ENCODE measurements at regions not wholly inside any gene's neighbourhood (a gene's known extent, or its start where the extent isn't known, plus 50 kb on each side); places are given as distances from the start of the nearest gene placed in this dataset.

DNA sequence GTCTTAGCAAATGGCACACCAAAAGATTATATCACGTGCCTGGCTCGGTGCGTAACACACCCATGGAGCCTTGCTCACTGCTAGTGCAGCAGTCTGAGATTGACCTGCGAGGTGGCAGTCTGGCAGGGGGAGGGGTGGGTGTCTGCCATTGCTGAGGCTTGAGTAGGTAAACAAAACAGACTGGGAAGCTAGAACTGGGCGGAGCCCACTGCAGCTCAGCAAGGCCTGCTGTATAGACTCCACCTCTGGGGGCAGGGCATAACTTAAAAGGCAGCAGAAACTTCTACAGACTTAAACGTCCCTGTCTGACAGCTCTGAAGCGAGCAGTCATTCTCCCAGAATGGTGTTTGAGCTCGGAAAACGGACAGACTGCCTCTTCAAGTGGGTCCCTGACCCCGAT lies 55.9 kb upstream of the FSHR start:
- intact Hi-C loops (cut with micrococcal nuclease; ENCODE audit: unreplicated experiment), result no loop called here
- H3K4me3 Mint-ChIP-seq (ENCODE audit: unreplicated experiment), result no peak overlapping the region
- peaks cover 2% of the 10 kb centered on the region for H3K27me3 Mint-ChIP-seq (ENCODE audit: insufficient read depth, unreplicated experiment)
- H3K4me1 ChIP-seq, result 0 out of 2 replicates have a peak, but pooled peaks cover 3% of the 10 kb centered on the region
- ChIA-PET CTCF (no interaction called here), POLR2A (no interaction called here)
- H3K27ac Mint-ChIP-seq (ENCODE audit: unreplicated experiment), result no peak overlapping the region
- no peaks in the 10 kb centered on the region for H3K36me3 Mint-ChIP-seq (ENCODE audit: insufficient read depth, unreplicated experiment)
- H3K9me3 ChIP-seq, result no peaks in the 10 kb centered on the region
- no peaks in the 10 kb centered on the region for H3K27me3 ChIP-seq (replicated peaks; ENCODE audit: control insufficient read depth, insufficient read depth, low read length)
- no TSS peak for BruUV-seq (replicated peaks)
- TF ChIP-seq, protein P1, sequence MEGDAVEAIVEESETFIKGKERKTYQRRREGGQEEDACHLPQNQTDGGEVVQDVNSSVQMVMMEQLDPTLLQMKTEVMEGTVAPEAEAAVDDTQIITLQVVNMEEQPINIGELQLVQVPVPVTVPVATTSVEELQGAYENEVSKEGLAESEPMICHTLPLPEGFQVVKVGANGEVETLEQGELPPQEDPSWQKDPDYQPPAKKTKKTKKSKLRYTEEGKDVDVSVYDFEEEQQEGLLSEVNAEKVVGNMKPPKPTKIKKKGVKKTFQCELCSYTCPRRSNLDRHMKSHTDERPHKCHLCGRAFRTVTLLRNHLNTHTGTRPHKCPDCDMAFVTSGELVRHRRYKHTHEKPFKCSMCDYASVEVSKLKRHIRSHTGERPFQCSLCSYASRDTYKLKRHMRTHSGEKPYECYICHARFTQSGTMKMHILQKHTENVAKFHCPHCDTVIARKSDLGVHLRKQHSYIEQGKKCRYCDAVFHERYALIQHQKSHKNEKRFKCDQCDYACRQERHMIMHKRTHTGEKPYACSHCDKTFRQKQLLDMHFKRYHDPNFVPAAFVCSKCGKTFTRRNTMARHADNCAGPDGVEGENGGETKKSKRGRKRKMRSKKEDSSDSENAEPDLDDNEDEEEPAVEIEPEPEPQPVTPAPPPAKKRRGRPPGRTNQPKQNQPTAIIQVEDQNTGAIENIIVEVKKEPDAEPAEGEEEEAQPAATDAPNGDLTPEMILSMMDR (IDR thresholded peaks at IDR 0.05; ENCODE audit: insufficient read depth in 1 of 2, low read depth in 1 of 2, low read length in 1 of 2, severe bottlenecking in 1 of 2, unreplicated experiment in 1 of 2), result no peak
- peak; percentile 43 to 68 for DNase-seq
- no peak overlapping the region for H3K4me3 ChIP-seq (ENCODE audit: low read depth, low read length)
- H3K36me3 ChIP-seq (ENCODE audit: control insufficient read depth, insufficient read depth, low read length), result no peaks in the 10 kb centered on the region
- H3K4me1 Mint-ChIP-seq (ENCODE audit: low read depth, unreplicated experiment), result no peaks in the 10 kb centered on the region
- H3K9me3 Mint-ChIP-seq (ENCODE audit: unreplicated experiment), result no peaks in the 10 kb centered on the region

DNA sequence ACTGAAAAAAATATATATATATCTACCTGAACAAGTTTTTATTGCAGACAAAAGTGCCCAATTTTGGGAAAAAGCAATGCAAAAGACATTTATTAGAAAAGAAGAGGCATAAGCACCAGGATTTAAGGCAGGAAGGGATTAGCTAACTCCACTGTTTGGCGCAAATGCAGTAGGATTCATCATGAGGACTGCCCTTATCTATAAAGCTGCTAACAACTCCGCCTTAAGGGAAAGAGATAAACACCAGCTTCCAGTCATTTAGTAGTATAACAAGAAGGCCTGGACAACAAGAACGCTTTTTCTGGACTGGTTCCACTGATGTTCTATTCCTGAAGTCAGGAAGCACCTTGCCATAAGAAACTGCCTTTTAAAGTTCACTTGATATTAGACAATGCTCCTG lies 52.9 kb upstream of the FSHR start:
- Mint-ChIP-seq H3K27me3 (ENCODE audit: insufficient read depth, unreplicated experiment) (peaks cover 2% of the 10 kb centered on the region), H3K4me1 (ENCODE audit: low read depth, unreplicated experiment) (no peaks in the 10 kb centered on the region), H3K9me3 (ENCODE audit: unreplicated experiment) (no peaks in the 10 kb centered on the region), H3K36me3 (ENCODE audit: insufficient read depth, unreplicated experiment) (no peaks in the 10 kb centered on the region), H3K27ac (ENCODE audit: unreplicated experiment) (no peak overlapping the region), H3K4me3 (ENCODE audit: unreplicated experiment) (no peak overlapping the region)
- ChIA-PET POLR2A (no interaction called here), CTCF (no interaction called here)
- Histone ChIP-seq H3K9me3 (no peaks in the 10 kb centered on the region), H3K36me3 (ENCODE audit: control insufficient read depth, insufficient read depth, low read length) (no peaks in the 10 kb centered on the region), H3K4me1 (0 out of 2 replicates have a peak, but pooled peaks cover 3% of the 10 kb centered on the region), H3K4me3 (ENCODE audit: low read depth, low read length) (no peak overlapping the region), H3K27me3 (replicated peaks; ENCODE audit: control insufficient read depth, insufficient read depth, low read length) (no peaks in the 10 kb centered on the region)
- DNase-seq, result no peak
- TF ChIP-seq, protein P1 (IDR thresholded peaks at IDR 0.05; ENCODE audit: insufficient read depth in 1 of 2, low read depth in 1 of 2, low read length in 1 of 2, severe bottlenecking in 1 of 2, unreplicated experiment in 1 of 2), result no peak
- no TSS peak for BruUV-seq (replicated peaks)
- intact Hi-C loops (cut with micrococcal nuclease; ENCODE audit: unreplicated experiment), result no loop called here
